ENCODE measurements at regions not wholly inside any gene's neighbourhood (a gene's known extent, or its start where the extent isn't known, plus 50 kb on each side); places are given as distances from the start of the nearest gene placed in this dataset.

GRCh38 chr2:128577141-128577930 is 258.7 kb upstream of the HS6ST1 start:
- H3K36me3 ChIP-seq (replicated peaks in 1 of 2; ENCODE audit: control insufficient read depth in 1 of 2, insufficient read depth in 2 of 2, low read length in 1 of 2) = no peaks in the 10 kb centered on the region
- H4K20me1 ChIP-seq (ENCODE audit: insufficient read depth) = no peaks in the 10 kb centered on the region
- H3K27me3 ChIP-seq (ENCODE audit: insufficient read depth) = no peaks in the 10 kb centered on the region
- no peak overlapping the region for H2AFZ ChIP-seq (ENCODE audit: low read depth)
- H3K4me2 ChIP-seq = no peak overlapping the region
- DNase-seq = no peak
- H3K9me2 ChIP-seq = no peaks in the 10 kb centered on the region
- TF ChIP-seq RCOR1 (IDR thresholded peaks at IDR 0.05; ENCODE audit: low read length) (no peak), MXI1 (IDR thresholded peaks at IDR 0.05; ENCODE audit: low read depth, low read length) (no peak), ZBTB33 (IDR thresholded peaks at IDR 0.05; ENCODE audit: borderline replicate concordance, low read depth) (no peak), GATA2 (CRISPR knock-in tag; IDR thresholded peaks at IDR 0.05) (no peak), USF1 (IDR thresholded peaks at IDR 0.05; ENCODE audit: borderline replicate concordance, low read depth) (no peak), PBX3 (IDR thresholded peaks at IDR 0.05) (no peak), TAF1 (IDR thresholded peaks at IDR 0.05; ENCODE audit: borderline replicate concordance, low read depth, low read length) (no peak), FOSL2 (IDR thresholded peaks at IDR 0.05; ENCODE audit: borderline replicate concordance, low read depth) (no peak), FOXM1 (IDR thresholded peaks at IDR 0.05; ENCODE audit: low read depth) (no peak), MEF2A (IDR thresholded peaks at IDR 0.05; ENCODE audit: borderline replicate concordance, low read depth) (no peak), FOXJ3 (CRISPR knock-in tag; IDR thresholded peaks at IDR 0.05) (no peak), USF2 (IDR thresholded peaks at IDR 0.05; ENCODE audit: borderline replicate concordance, low read depth, low read length) (no peak), REST (IDR thresholded peaks at IDR 0.05; ENCODE audit: low read depth, low read length) (no peak)
- H3K4me1 ChIP-seq (ENCODE audit: control insufficient read depth in 1 of 2, insufficient read depth in 2 of 2, low read depth in 1 of 2, low read length in 1 of 2) = peaks cover 0 to 6% of the 10 kb centered on the region in 2 experiments; a peak in 1 of 4 replicates
- no peak overlapping the region for H3K27ac ChIP-seq (ENCODE audit: low read depth in 2 of 2, low read length in 1 of 2)
- H3F3A ChIP-seq (replicated peaks; ENCODE audit: insufficient read depth) = no peaks in the 10 kb centered on the region
- H3K79me2 ChIP-seq (ENCODE audit: insufficient read depth) = no peaks in the 10 kb centered on the region
- 43% methylated on average over 7 of the region's 7 CpGs for whole genome bisulfite sequencing (ENCODE audit: low lambda C conversion rate)
- H3K4me3 ChIP-seq (ENCODE audit: low read depth in 2 of 2, low read length in 1 of 2) = no peak overlapping the region
- CTCF ChIA-PET = no interaction called here
- H3K9ac ChIP-seq = no peak overlapping the region
- H3K9me3 ChIP-seq = no peaks in the 10 kb centered on the region
- POLR2A ChIA-PET = no interaction called here

Data from SK-N-SH (cell line).